ENCODE measurements at regions not wholly inside any gene's neighbourhood (a gene's known extent, or its start where the extent isn't known, plus 50 kb on each side); places are given as distances from the start of the nearest gene placed in this dataset.

GRCh38 chr1:233815357-233815756, 89.1 kb upstream of the SLC35F3 start:
- no peak overlapping the region for H3K4me3 ChIP-seq (replicated peaks; ENCODE audit: insufficient read depth, low read length)
- TF ChIP-seq SPI1 (IDR thresholded peaks at IDR 0.05; ENCODE audit: borderline replicate concordance, low read depth): no peak
- no peak for TF ChIP-seq POLR2AphosphoS5 (IDR thresholded peaks at IDR 0.05; ENCODE audit: low read depth)
- no peak for TF ChIP-seq REST (IDR thresholded peaks at IDR 0.05; ENCODE audit: insufficient replicate concordance, low read depth)
- TF ChIP-seq GABPA (IDR thresholded peaks at IDR 0.05; ENCODE audit: low read depth): no peak
- no peak for TF ChIP-seq CTCF (IDR thresholded peaks at IDR 0.05; ENCODE audit: insufficient read depth, low read length)
- H3K27ac ChIP-seq (replicated peaks): no peak overlapping the region
- no peak for DNase-seq (ENCODE audit: low read depth in 1 of 2, low spot score in 1 of 2)
- peaks cover 7% of the 10 kb centered on the region for H3K27me3 ChIP-seq (ENCODE audit: insufficient read depth, poor library complexity, severe bottlenecking)

GRCh38 chr1:233815865-233816264, 88.6 kb upstream of the SLC35F3 start:
- peaks cover 9% of the 10 kb centered on the region for H3K27me3 ChIP-seq (ENCODE audit: insufficient read depth, poor library complexity, severe bottlenecking)
- no peak overlapping the region for H3K27ac ChIP-seq (replicated peaks)
- TF ChIP-seq CTCF (IDR thresholded peaks at IDR 0.05; ENCODE audit: insufficient read depth, low read length): no peak
- TF ChIP-seq REST (IDR thresholded peaks at IDR 0.05; ENCODE audit: insufficient replicate concordance, low read depth): no peak
- H3K4me3 ChIP-seq (replicated peaks; ENCODE audit: insufficient read depth, low read length): no peak overlapping the region
- no peak for DNase-seq (ENCODE audit: low read depth in 1 of 2, low spot score in 1 of 2)

- DNase-seq (ENCODE audit: low read depth in 1 of 2, low spot score in 1 of 2): no peak
- TF ChIP-seq SPI1 (IDR thresholded peaks at IDR 0.05; ENCODE audit: borderline replicate concordance, low read depth) (no peak), REST (IDR thresholded peaks at IDR 0.05; ENCODE audit: insufficient replicate concordance, low read depth) (no peak), POLR2AphosphoS5 (IDR thresholded peaks at IDR 0.05; ENCODE audit: low read depth) (no peak), GABPA (IDR thresholded peaks at IDR 0.05; ENCODE audit: low read depth) (no peak), CTCF (IDR thresholded peaks at IDR 0.05; ENCODE audit: insufficient read depth, low read length) (no peak)
Measured at GRCh38 chr1:233816348-233816747, 88.1 kb upstream of the SLC35F3 start.

More at GRCh38 chr1:233816348-233816747, 88.1 kb upstream of the SLC35F3 start:
- no peak overlapping the region for H3K27ac ChIP-seq (replicated peaks)
- peaks cover 12% of the 10 kb centered on the region for H3K27me3 ChIP-seq (ENCODE audit: insufficient read depth, poor library complexity, severe bottlenecking)
- H3K4me3 ChIP-seq (replicated peaks; ENCODE audit: insufficient read depth, low read length): no peak overlapping the region
